ENCODE measurements at regions not wholly inside any gene's neighbourhood (a gene's known extent, or its start where the extent isn't known, plus 50 kb on each side); places are given as distances from the start of the nearest gene placed in this dataset.
"Not testable (repeated sequence)": the region's sequence is repeated elsewhere in the genome, so short reads cannot be mapped to it uniquely, and the experiment has no call there.

- H3K4me3 ChIP-seq (replicated peaks in 1 of 2; ENCODE audit: low read depth in 2 of 2, low read length in 2 of 2): no peak overlapping the region
- no peak for DNase-seq (ENCODE audit: low read depth in 2 of 2)
- no peak for TF ChIP-seq CTCF (IDR thresholded peaks at IDR 0.05; ENCODE audit: low read depth, low read length)
Measured at GRCh38 chr3:176628101-176628639, 569.1 kb downstream of the TBL1XR1 start.

DNA sequence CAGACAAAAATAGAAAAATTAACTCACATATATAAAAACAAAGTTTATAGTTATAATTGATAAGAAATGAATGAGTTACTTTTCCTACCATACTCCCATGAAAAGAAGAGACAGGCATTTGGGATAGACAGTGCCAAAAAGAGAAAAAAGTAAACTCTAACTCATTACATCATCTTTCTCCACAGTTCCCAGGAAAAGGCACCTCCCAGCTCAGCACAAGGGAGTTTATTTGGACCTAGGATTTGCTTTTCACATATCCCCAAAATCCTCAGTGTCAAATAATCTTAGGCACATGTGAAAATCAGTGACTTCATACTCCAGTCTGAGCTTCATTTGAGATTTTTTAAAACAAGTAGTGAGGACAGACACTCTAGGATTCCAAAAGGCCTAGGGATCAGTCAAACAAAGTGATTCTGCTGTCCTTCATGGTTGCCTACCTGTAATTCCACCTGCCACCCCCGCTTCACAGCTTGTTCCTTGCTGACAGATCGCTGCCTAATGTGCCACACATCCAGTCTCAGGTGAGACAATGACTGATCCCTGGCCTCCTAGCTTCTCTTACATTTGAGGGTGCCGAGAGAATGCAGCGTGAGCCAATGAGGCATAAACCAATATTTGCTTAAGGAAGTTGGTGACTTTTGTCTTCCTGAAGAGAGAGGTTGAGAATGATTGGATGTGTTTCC, 573.7 kb downstream of the TBL1XR1 start:
- TF ChIP-seq CTCF (IDR thresholded peaks at IDR 0.05; ENCODE audit: low read depth, low read length): no peak
- DNase-seq (ENCODE audit: low read depth in 2 of 2): no peak
- H3K4me3 ChIP-seq (replicated peaks in 1 of 2; ENCODE audit: low read depth in 2 of 2, low read length in 2 of 2): no peak overlapping the region

DNA sequence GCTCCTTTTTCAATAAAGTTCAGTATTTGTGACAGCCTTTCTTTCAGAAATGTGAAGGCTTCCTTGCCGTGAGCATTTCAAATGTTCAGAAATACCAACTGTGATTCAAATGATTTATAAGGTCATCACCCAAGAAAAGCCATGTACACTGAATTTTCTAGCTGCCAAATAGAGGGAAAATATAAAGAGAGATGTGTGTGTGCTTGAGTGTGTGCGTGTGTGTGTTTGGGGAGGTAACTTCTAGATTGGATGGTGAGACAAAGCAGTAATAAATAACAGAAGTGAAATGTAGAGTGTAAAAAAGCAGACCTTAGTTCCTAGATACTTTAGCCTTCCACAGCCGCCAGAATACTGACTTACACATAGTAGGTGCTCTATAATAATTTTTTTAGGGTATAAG, 577.4 kb downstream of the TBL1XR1 start:
- no peak for DNase-seq (ENCODE audit: low read depth in 2 of 2)
- no peak for TF ChIP-seq CTCF (IDR thresholded peaks at IDR 0.05; ENCODE audit: low read depth, low read length)
- no peak overlapping the region for H3K4me3 ChIP-seq (replicated peaks in 1 of 2; ENCODE audit: low read depth in 2 of 2, low read length in 2 of 2)

GRCh38 chr3:176615826-176616225, 581.5 kb downstream of the TBL1XR1 start:
- DNase-seq (ENCODE audit: low read depth in 2 of 2): no peak
- no peak overlapping the region for H3K4me3 ChIP-seq (replicated peaks in 1 of 2; ENCODE audit: low read depth in 2 of 2, low read length in 2 of 2)
- no peak for TF ChIP-seq CTCF (IDR thresholded peaks at IDR 0.05; ENCODE audit: low read depth, low read length)

GRCh38 chr3:176611703-176612102, 585.6 kb downstream of the TBL1XR1 start:
- no peak for DNase-seq (ENCODE audit: low read depth in 2 of 2)
- no peak for TF ChIP-seq CTCF (IDR thresholded peaks at IDR 0.05; ENCODE audit: low read depth, low read length)

DNA sequence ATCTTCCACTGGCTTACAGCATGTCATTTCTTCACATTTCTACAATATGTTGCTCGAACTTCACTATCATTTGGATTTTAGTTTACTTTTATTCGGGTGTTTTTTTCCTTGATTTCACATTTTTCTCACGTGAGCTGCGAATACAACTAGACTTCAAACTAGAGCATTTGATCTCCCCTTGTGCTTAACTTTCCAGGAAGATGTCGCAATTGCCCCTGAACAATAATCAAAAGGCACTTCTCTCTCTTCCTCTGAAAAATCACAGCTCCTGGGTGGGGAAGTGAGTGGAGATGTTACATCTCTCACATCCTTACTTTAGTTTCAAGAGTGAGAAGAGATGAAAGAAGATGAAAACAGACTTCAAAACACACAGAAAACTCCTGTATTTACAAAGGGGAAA, 587.9 kb downstream of the TBL1XR1 start:
- H3K4me3 ChIP-seq (replicated peaks in 1 of 2; ENCODE audit: low read depth in 2 of 2, low read length in 2 of 2): no peak overlapping the region
- TF ChIP-seq CTCF (IDR thresholded peaks at IDR 0.05; ENCODE audit: low read depth, low read length): no peak
- DNase-seq (ENCODE audit: low read depth in 2 of 2): no peak

More at GRCh38 chr3:176611703-176612102, 585.6 kb downstream of the TBL1XR1 start:
- H3K4me3 ChIP-seq (replicated peaks in 1 of 2; ENCODE audit: low read depth in 2 of 2, low read length in 2 of 2): no peak overlapping the region

- not testable (repeated sequence) for DNase-seq (ENCODE audit: low read depth in 2 of 2); H3K4me3 ChIP-seq (replicated peaks in 1 of 2; ENCODE audit: low read depth in 2 of 2, low read length in 2 of 2)
Measured at GRCh38 chr3:176605553-176605952, 591.7 kb downstream of the TBL1XR1 start.

Data from cardiac fibroblast (primary cell).